ENCODE measurements at regions not wholly inside any gene's neighbourhood (a gene's known extent, or its start where the extent isn't known, plus 50 kb on each side); places are given as distances from the start of the nearest gene placed in this dataset.

DNA sequence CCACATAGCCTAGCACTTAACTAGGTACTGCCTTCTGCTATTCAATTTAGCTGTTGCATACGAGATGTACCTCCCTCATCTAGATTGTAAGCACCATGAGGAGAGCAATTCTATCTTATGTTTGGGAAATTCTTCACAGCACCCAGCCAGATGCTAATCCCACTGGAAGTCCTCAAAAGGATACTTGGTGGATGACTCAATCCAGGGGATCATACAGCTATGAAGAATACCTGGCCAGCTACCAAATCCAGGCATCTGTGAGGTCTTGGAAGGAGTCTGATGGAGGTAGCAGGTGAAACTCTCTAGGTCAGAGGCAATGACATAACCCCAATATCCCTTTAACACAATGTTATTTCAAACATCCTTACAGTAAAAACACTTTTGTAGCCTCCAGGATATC is 167.8 kb upstream of the NCAM1 start:
- FAIRE-seq (no peak), DNase-seq (ENCODE audit: low read depth, low spot score) (no peak)
- H3K79me2 ChIP-seq (ENCODE audit: control insufficient read depth, insufficient read depth, low read length): no peaks in the 10 kb centered on the region
- ChIA-PET CTCF (interaction anchor here (0.8 kb wide), 1 partner anchor 205 kb away, joined by 3 read pairs; no protein-coding TSS in a partner anchor), POLR2A (no interaction called here)
- H2AFZ ChIP-seq (ENCODE audit: low read depth, low read length): no peak overlapping the region
- H3K27me3 ChIP-seq (ENCODE audit: control insufficient read depth in 2 of 2, insufficient read depth in 2 of 2, low read length in 2 of 2): no peaks in the 10 kb centered on the region
- no peak overlapping the region for H3K27ac ChIP-seq (ENCODE audit: insufficient read depth, low read depth, low read length)
- TF ChIP-seq MAX (IDR thresholded peaks at IDR 0.05; ENCODE audit: insufficient read depth, insufficient read length) (no peak), EZH2 (IDR thresholded peaks at IDR 0.05; ENCODE audit: borderline replicate concordance, low read depth, low read length, severe bottlenecking) (no peak), GATA2 (IDR thresholded peaks at IDR 0.05; ENCODE audit: insufficient read depth, insufficient read length, low read depth, low read length) (no peak), FOS (IDR thresholded peaks at IDR 0.05; ENCODE audit: borderline replicate concordance, insufficient read depth, low read length) (no peak), POLR2AphosphoS5 (IDR thresholded peaks at IDR 0.05; ENCODE audit: insufficient read depth, low read depth, low read length) (no peak), POLR2A (IDR thresholded peaks at IDR 0.05; ENCODE audit: low read depth, low read length) (no peak), MYC (IDR thresholded peaks at IDR 0.05; ENCODE audit: low read depth, low read length) (no peak)
- no peaks in the 10 kb centered on the region for H3K36me3 ChIP-seq (ENCODE audit: control insufficient read depth in 2 of 2, extremely low read depth in 1 of 2, insufficient read depth in 2 of 2, low read length in 2 of 2)
- H4K20me1 ChIP-seq (replicated peaks; ENCODE audit: control insufficient read depth, extremely low read depth, insufficient read depth, low read length): no peaks in the 10 kb centered on the region
- no peaks in the 10 kb centered on the region for H3K9me3 ChIP-seq (replicated peaks; ENCODE audit: control insufficient read depth, insufficient read depth, low read length)
- no peaks in the 10 kb centered on the region for H3K4me1 ChIP-seq (ENCODE audit: control insufficient read depth, extremely low read depth, insufficient read depth, low read length)
- dilution Hi-C loops (cut with MboI; ENCODE audit: extremely low pct_ligation_motif_present, low sequenced_read_pairs) (no loop called here), intact Hi-C loops (cut with micrococcal nuclease) (loop anchor here (10.0 kb wide), 1 partner anchor 499 kb away; no protein-coding TSS in a partner anchor)
- H3K9me1 ChIP-seq (replicated peaks; ENCODE audit: control insufficient read depth, extremely low read depth, insufficient read depth, low read length): no peaks in the 10 kb centered on the region
- no TSS peak for BruUV-seq (replicated peaks)
- no peak overlapping the region for H3K9ac ChIP-seq (replicated peaks; ENCODE audit: extremely low read depth, insufficient read depth, low read length)
- H3K4me3 ChIP-seq (replicated peaks in 1 of 3; ENCODE audit: insufficient read depth in 1 of 3, low read depth in 1 of 3, low read length in 3 of 3): no peak overlapping the region
- no peak overlapping the region for H3K4me2 ChIP-seq (ENCODE audit: insufficient read depth, low read length)

GRCh38 chr11:112794331-112794846 is 166.8 kb upstream of the NCAM1 start:
- Histone ChIP-seq H3K79me2 (ENCODE audit: control insufficient read depth, insufficient read depth, low read length) (no peaks in the 10 kb centered on the region), H4K20me1 (replicated peaks; ENCODE audit: control insufficient read depth, extremely low read depth, insufficient read depth, low read length) (no peaks in the 10 kb centered on the region), H3K4me3 (replicated peaks in 1 of 3; ENCODE audit: insufficient read depth in 1 of 3, low read depth in 1 of 3, low read length in 3 of 3) (no peak overlapping the region), H3K9me1 (replicated peaks; ENCODE audit: control insufficient read depth, extremely low read depth, insufficient read depth, low read length) (no peaks in the 10 kb centered on the region), H3K27ac (ENCODE audit: insufficient read depth, low read depth, low read length) (no peak overlapping the region), H3K4me2 (ENCODE audit: insufficient read depth, low read length) (no peak overlapping the region), H3K9ac (replicated peaks; ENCODE audit: extremely low read depth, insufficient read depth, low read length) (no peak overlapping the region), H3K4me1 (ENCODE audit: control insufficient read depth, extremely low read depth, insufficient read depth, low read length) (no peaks in the 10 kb centered on the region), H3K27me3 (ENCODE audit: control insufficient read depth in 2 of 2, insufficient read depth in 2 of 2, low read length in 2 of 2) (no peaks in the 10 kb centered on the region), H2AFZ (ENCODE audit: low read depth, low read length) (no peak overlapping the region), H3K36me3 (ENCODE audit: control insufficient read depth in 2 of 2, extremely low read depth in 1 of 2, insufficient read depth in 2 of 2, low read length in 2 of 2) (no peaks in the 10 kb centered on the region), H3K9me3 (replicated peaks; ENCODE audit: control insufficient read depth, insufficient read depth, low read length) (no peaks in the 10 kb centered on the region)
- TF ChIP-seq MYC (IDR thresholded peaks at IDR 0.05; ENCODE audit: low read depth, low read length) (no peak), JUN (IDR thresholded peaks at IDR 0.05; ENCODE audit: borderline replicate concordance, insufficient read depth, insufficient read length, low read depth) (no peak), CTCF (IDR thresholded peaks at IDR 0.05; ENCODE audit: extremely low read depth in 1 of 2, insufficient read depth in 1 of 2, low read depth in 1 of 2, low read length in 2 of 2) (no peak), GATA2 (IDR thresholded peaks at IDR 0.05; ENCODE audit: insufficient read depth, insufficient read length, low read depth, low read length) (no peak), MAX (IDR thresholded peaks at IDR 0.05; ENCODE audit: insufficient read depth, insufficient read length) (no peak), EZH2 (IDR thresholded peaks at IDR 0.05; ENCODE audit: borderline replicate concordance, low read depth, low read length, severe bottlenecking) (no peak), POLR2A (IDR thresholded peaks at IDR 0.05; ENCODE audit: low read depth, low read length) (no peak)
- ChIA-PET POLR2A (no interaction called here), CTCF (interaction anchor here (0.6 to 1.8 kb wide), 3 partner anchors 202 to 208 kb away, joined by 3 to 28 read pairs (median 3); no protein-coding TSS in a partner anchor)
- DNase-seq (ENCODE audit: low read depth, low spot score): no peak
- no peak for FAIRE-seq
- BruUV-seq (replicated peaks): no TSS peak
- intact Hi-C loops (cut with micrococcal nuclease): loop anchor here (10.0 kb wide), 1 partner anchor 500 kb away; no protein-coding TSS in a partner anchor
- dilution Hi-C loops (cut with MboI; ENCODE audit: extremely low pct_ligation_motif_present, low sequenced_read_pairs): no loop called here
